Right cardiac atrium (tissue), 5 donors: ENCODE measurements at regions not wholly inside any gene's neighbourhood (a gene's known extent, or its start where the extent isn't known, plus 50 kb on each side); places are given as distances from the start of the nearest gene placed in this dataset.

Experiments used
- ATAC-seq, 2 donors: fragments of 200-7000 bp; cut with Tn5 transposase; one replicate each; pipeline versions ENCODE4 v1.8.0 to v1.9.1; 2020; ENCODE audit warnings: moderate library complexity in 2 of 2, mild to moderate bottlenecking in 1 of 2
- DNase-seq, 3 donors: peaks; one replicate each; pipeline ENCODE4 v3.0.0-alpha.2; 2020
- H3K27ac ChIP-seq: one replicate; pipeline ENCODE4 v1.5.1; 2013; ENCODE audit warnings: mild to moderate bottlenecking, low read length, control low read depth, moderate library complexity
- H3K27me3 ChIP-seq: one replicate; pipeline ENCODE4 v1.6.1; 2013; ENCODE audit not compliant: control insufficient read depth, insufficient read depth
- H3K4me1 ChIP-seq: one replicate; pipeline ENCODE4 v1.6.1; 2013; ENCODE audit warnings: low read length; ENCODE audit not compliant: control insufficient read depth, insufficient read depth
- H3K4me3 ChIP-seq: one replicate; pipeline ENCODE4 v1.5.1; 2013; ENCODE audit warnings: low read length, control low read depth
- H3K9me3 ChIP-seq: one replicate; pipeline ENCODE4 v1.6.1; 2013; ENCODE audit warnings: low read length; ENCODE audit not compliant: control insufficient read depth
- WGBS: extraction: QIAGEN DNeasy Blood & Tissue Kit; methylation state at CpG from one replicate; pipeline ENCODE4 v1.1.7; 2013; 5-methylcytosine and 5-hydroxymethylcytosine counted together
- intact Hi-C, 4 donors: fragments of 100-400 bp; cut with DNase I; formaldehyde crosslinking; loops; one replicate each; pipeline versions ENCODE4 v1.11.0 to v1.14.0; 2022 to 2023
- donor health status: healthy with polysubstance abuse.
- donor health status: DM: no; HTN: yes; CAD: no.
- donor health status: DM: no; HTN: no; CAD: no.
- donor health status: DM: no; HTN: yes; CAD: no; lungs with severe emphysema.
- donor health status: DM: yes; HTN: yes; CAD: no.

- intact Hi-C loops: loop anchor here in 1 of 4 donors (10.0 kb wide), 1 partner anchor 303 kb away; no protein-coding TSS in a partner anchor
- no peaks in the 10 kb centered on the region for H3K9me3 ChIP-seq
These were observed 85.4 kb downstream of the SIK1 start for GRCh38 chr21:43341378-43342161.

GRCh38 chr21:43340491-43341377, 86.2 kb downstream of the SIK1 start:
- Histone ChIP-seq H3K27ac (no peak overlapping the region), H3K4me1 (no peaks in the 10 kb centered on the region), H3K4me3 (no peak overlapping the region), H3K27me3 (no peaks in the 10 kb centered on the region), H3K9me3 (no peaks in the 10 kb centered on the region)
- whole genome bisulfite sequencing: 73% methylated on average over 29 of the region's 29 CpGs
- peak in 1 of 2 donors; percentile 56 for ATAC-seq
- DNase-seq: peak; percentile 44 to 57 (median 53)
- intact Hi-C loops: loop anchor here in 1 of 4 donors (10.0 kb wide), 1 partner anchor 304 kb away; no protein-coding TSS in a partner anchor

More at GRCh38 chr21:43341378-43342161, 85.4 kb downstream of the SIK1 start:
- no peak overlapping the region for H3K27ac ChIP-seq
- peak; percentile 30 to 60 (median 57) for DNase-seq
- WGBS: 68% methylated on average over 25 of the region's 25 CpGs
- H3K4me1 ChIP-seq: no peaks in the 10 kb centered on the region
- H3K27me3 ChIP-seq: no peaks in the 10 kb centered on the region
- ATAC-seq: peak in 1 of 2 donors; percentile 50
- H3K4me3 ChIP-seq: no peak overlapping the region

- Histone ChIP-seq H3K9me3 (no peaks in the 10 kb centered on the region), H3K27me3 (no peaks in the 10 kb centered on the region), H3K27ac (no peak overlapping the region), H3K4me3 (no peak overlapping the region), H3K4me1 (no peaks in the 10 kb centered on the region)
- peak; percentile 58 to 77 (median 71) for DNase-seq
- intact Hi-C loops: loop anchor here in 1 of 4 donors (10.0 kb wide), 1 partner anchor 305 kb away; no protein-coding TSS in a partner anchor
- 63% methylated on average over 16 of the region's 16 CpGs for WGBS
- ATAC-seq: peak; percentile 9 to 33
These were observed 87.3 kb downstream of the SIK1 start for GRCh38 chr21:43339668-43340067.

- Histone ChIP-seq H3K27me3 (no peaks in the 10 kb centered on the region), H3K4me3 (no peak overlapping the region), H3K4me1 (no peaks in the 10 kb centered on the region), H3K27ac (no peak overlapping the region), H3K9me3 (no peaks in the 10 kb centered on the region)
- 51% methylated on average over 5 of the region's 5 CpGs for WGBS
- DNase-seq (peak; percentile 30 to 69 (median 53)), ATAC-seq (peak in 1 of 2 donors; percentile 19)
- intact Hi-C loops: no loop called here
These were observed 88.0 kb downstream of the SIK1 start for GRCh38 chr21:43338951-43339350.

GRCh38 chr21:43337901-43338655, 88.9 kb downstream of the SIK1 start:
- no peak overlapping the region for H3K4me3 ChIP-seq
- peaks cover 3% of the 10 kb centered on the region for H3K4me1 ChIP-seq
- WGBS: 94% methylated on average over 18 of the region's 18 CpGs
- H3K9me3 ChIP-seq: no peaks in the 10 kb centered on the region
- intact Hi-C loops: no loop called here
- ATAC-seq (no peak), DNase-seq (peak; percentile 8 to 42 (median 34))
- H3K27ac ChIP-seq: no peak overlapping the region
- no peaks in the 10 kb centered on the region for H3K27me3 ChIP-seq

- intact Hi-C loops: no loop called here
- ATAC-seq: no peak
These were observed 91.8 kb downstream of the SIK1 start for GRCh38 chr21:43335119-43335518.

GRCh38 chr21:43334214-43334958, 92.5 kb downstream of the SIK1 start:
- H3K27ac ChIP-seq: no peak overlapping the region
- peak in 2 of 3 donors; percentile 25 to 30 for DNase-seq
- H3K4me3 ChIP-seq: no peak overlapping the region
- intact Hi-C loops: no loop called here
- peaks cover 3% of the 10 kb centered on the region for H3K4me1 ChIP-seq
- H3K9me3 ChIP-seq: no peaks in the 10 kb centered on the region
- 95% methylated on average over 16 of the region's 16 CpGs for WGBS
- no peak for ATAC-seq
- H3K27me3 ChIP-seq: no peaks in the 10 kb centered on the region

More at GRCh38 chr21:43335119-43335518, 91.8 kb downstream of the SIK1 start:
- H3K4me1 ChIP-seq: peaks cover 3% of the 10 kb centered on the region
- H3K27ac ChIP-seq: no peak overlapping the region
- H3K27me3 ChIP-seq: no peaks in the 10 kb centered on the region
- peak in 2 of 3 donors; percentile 31 to 56 for DNase-seq
- no peaks in the 10 kb centered on the region for H3K9me3 ChIP-seq
- H3K4me3 ChIP-seq: no peak overlapping the region
- WGBS: 96% methylated on average over 10 of the region's 10 CpGs

GRCh38 chr21:43333298-43334062, 93.5 kb downstream of the SIK1 start:
- H3K4me1 ChIP-seq: peaks cover 3% of the 10 kb centered on the region
- H3K27ac ChIP-seq: no peak overlapping the region
- no peak overlapping the region for H3K4me3 ChIP-seq
- WGBS: 19% methylated on average over 35 of the region's 35 CpGs
- ATAC-seq (peak; percentile 44 to 50), DNase-seq (peak; percentile 47 to 79 (median 66))
- H3K9me3 ChIP-seq: no peaks in the 10 kb centered on the region
- intact Hi-C loops: no loop called here
- H3K27me3 ChIP-seq: no peaks in the 10 kb centered on the region

GRCh38 chr21:43332861-43333297, 94.1 kb downstream of the SIK1 start:
- peaks cover 3% of the 10 kb centered on the region for H3K4me1 ChIP-seq
- H3K27ac ChIP-seq: no peak overlapping the region
- DNase-seq: peak; percentile 26 to 58 (median 50)
- intact Hi-C loops: no loop called here
- 30% methylated on average over 16 of the region's 16 CpGs for WGBS
- H3K4me3 ChIP-seq: no peak overlapping the region
- no peaks in the 10 kb centered on the region for H3K9me3 ChIP-seq
- ATAC-seq: peak in 1 of 2 donors; percentile 36
- no peaks in the 10 kb centered on the region for H3K27me3 ChIP-seq
